H1 (cell line): ENCODE measurements at regions not wholly inside any gene's neighbourhood (a gene's known extent, or its start where the extent isn't known, plus 50 kb on each side); places are given as distances from the start of the nearest gene placed in this dataset.
A peak's percentile ranks its signal among the peaks of the same experiment; 100 is the strongest.

Source experiments
- CTCF ChIA-PET: fragments of 300-600 bp; sonication (Branson Sonifier 250); formaldehyde crosslinking; loops from one replicate; lab custom pipeline; 2021; ENCODE audit not compliant: partially characterized antibody; lab: Charles Lee
- POLR2A ChIA-PET: fragments of 300-600 bp; sonication (Branson Sonifier 250); formaldehyde crosslinking; loops from one replicate; lab custom pipeline; 2021; ENCODE audit warnings: inconsistent platforms; ENCODE audit not compliant: partially characterized antibody; lab: Charles Lee
- DNase-seq, 2 experiments: peaks; one replicate each; pipeline versions ENCODE4 v3.0.0 to v3.0.0-alpha.2; 2010 to 2022; ENCODE audit warnings: low spot score in 2 of 2, low read depth in 1 of 2, mixed read lengths in 1 of 2
- FAIRE-seq: peaks from 2 replicates; lab custom pipeline; 2011; peaks lifted over from hg19 to GRCh38; lab: Jason Lieb, UNC
- H2AFZ ChIP-seq: 2 replicates; pipeline ENCODE4 v1.8.1; 2012; ENCODE audit warnings: low read length, inconsistent platforms
- H2AK5ac ChIP-seq: 2 replicates; pipeline ENCODE4 v1.6.1; 2013; ENCODE audit warnings: low read depth, low read length
- H2BK120ac ChIP-seq: replicated peaks from 2 replicates; pipeline ENCODE3; 2013; ENCODE audit warnings: low read depth, low read length, inconsistent platforms
- H2BK12ac ChIP-seq: 2 replicates; pipeline ENCODE4 v1.6.1; 2013; ENCODE audit warnings: low read depth, low read length
- H2BK15ac ChIP-seq: 2 replicates; pipeline ENCODE4 v1.6.1; 2013; ENCODE audit warnings: low read length
- H2BK20ac ChIP-seq: 2 replicates; pipeline ENCODE4 v1.6.1; 2013; ENCODE audit warnings: low read length
- H2BK5ac ChIP-seq: 2 replicates; pipeline ENCODE4 v1.6.1; 2013; ENCODE audit warnings: low read depth, low read length
- H3K14ac ChIP-seq: 2 replicates; pipeline ENCODE4 v1.6.1; 2013; ENCODE audit warnings: inconsistent platforms; ENCODE audit not compliant: insufficient read length
- H3K18ac ChIP-seq: 2 replicates; pipeline ENCODE4 v1.6.1; 2013; ENCODE audit warnings: low read length; ENCODE audit errors: extremely low read depth
- H3K23ac ChIP-seq: 2 replicates; pipeline ENCODE4 v1.6.1; 2013; ENCODE audit warnings: inconsistent platforms; ENCODE audit not compliant: insufficient read length
- H3K23me2 ChIP-seq: 2 replicates; pipeline ENCODE4 v1.6.1; 2013; ENCODE audit warnings: low read depth, low read length
- H3K27ac ChIP-seq: 2 replicates; pipeline ENCODE4 v1.6.1; 2011; ENCODE audit warnings: low read depth, low read length, inconsistent platforms
- H3K27me3 ChIP-seq, 4 experiments: replicated peaks in 1 of 4; 1 replicate in 1 of 4; 2 replicates in 3 of 4; pipeline versions ENCODE4 v1.6.1 to v1.8.1; 2011 to 2013; ENCODE audit warnings: low read length in 3 of 4, mild to moderate bottlenecking in 3 of 4, inconsistent platforms in 2 of 4, mixed read lengths in 2 of 4, moderate library complexity in 1 of 4; ENCODE audit not compliant: control insufficient read depth in 3 of 4, insufficient read depth in 3 of 4; ENCODE audit errors: extremely low read depth in 1 of 4
- H3K36me3 ChIP-seq, 4 experiments: 2 replicates each; pipeline versions ENCODE4 v1.6.1 to v1.8.1; 2011 to 2013; ENCODE audit warnings: mild to moderate bottlenecking in 4 of 4, low read length in 3 of 4, moderate library complexity in 2 of 4, control low read depth in 1 of 4, inconsistent platforms in 1 of 4; ENCODE audit not compliant: insufficient read depth in 4 of 4, control insufficient read depth in 2 of 4
- H3K4ac ChIP-seq: replicated peaks from 2 replicates; pipeline ENCODE3; 2013; ENCODE audit warnings: low read length, low read depth, mixed read lengths, inconsistent platforms; ENCODE audit not compliant: insufficient read length
- H3K4me1 ChIP-seq, 4 experiments: replicated peaks in 1 of 4; 1 replicate in 1 of 4; 2 replicates in 3 of 4; pipeline versions ENCODE4 v1.6.1 to v1.8.1; 2011 to 2013; ENCODE audit warnings: low read length in 3 of 4, inconsistent platforms in 2 of 4, mixed read lengths in 1 of 4; ENCODE audit not compliant: insufficient read depth in 4 of 4, control insufficient read depth in 3 of 4
- H3K4me2 ChIP-seq, 2 experiments: 2 replicates each; pipeline versions ENCODE4 v1.6.1 to v1.8.1; 2011 to 2013; ENCODE audit warnings: low read depth in 2 of 2, low read length in 2 of 2, control low read depth in 1 of 2, inconsistent platforms in 1 of 2, mild to moderate bottlenecking in 1 of 2; ENCODE audit not compliant: insufficient read depth in 1 of 2
- H3K4me3 ChIP-seq, 4 experiments: fragments of 200-600, 300-600 bp in 1 of 4; sonication (generic), shearing (Covaris generic), sonication (Bioruptor Twin) in 1 of 4; 2 replicates each; pipeline versions ENCODE4 v1.5.1 to v1.8.1; 2011 to 2016; ENCODE audit warnings: low read length in 4 of 4, low read depth in 3 of 4, control low read depth in 2 of 4, inconsistent platforms in 2 of 4, mild to moderate bottlenecking in 2 of 4, mixed read lengths in 1 of 4, moderate library complexity in 1 of 4; ENCODE audit not compliant: insufficient read depth in 2 of 4; ENCODE audit errors: extremely low read depth in 1 of 4
- H3K56ac ChIP-seq: replicated peaks from 2 replicates; pipeline ENCODE3; 2013; ENCODE audit warnings: low read depth, mild to moderate bottlenecking, mixed read lengths, low read length, inconsistent platforms; ENCODE audit not compliant: insufficient read length
- H3K79me1 ChIP-seq: 2 replicates; pipeline ENCODE4 v1.6.1; 2013; ENCODE audit warnings: low read depth, low read length, control low read depth
- H3K79me2 ChIP-seq, 2 experiments: 2 replicates each; pipeline versions ENCODE4 v1.6.1 to v1.8.1; 2012 to 2013; ENCODE audit warnings: low read length in 2 of 2, mild to moderate bottlenecking in 2 of 2, inconsistent platforms in 1 of 2; ENCODE audit not compliant: insufficient read depth in 2 of 2, control insufficient read depth in 1 of 2
- H3K9ac ChIP-seq, 4 experiments: replicated peaks in 1 of 4; 1 replicate in 1 of 4; 2 replicates in 3 of 4; pipeline versions ENCODE4 v1.6.1 to v1.8.1; 2011 to 2013; ENCODE audit warnings: low read depth in 3 of 4, low read length in 3 of 4, control low read depth in 2 of 4, mild to moderate bottlenecking in 2 of 4, moderate library complexity in 2 of 4, inconsistent platforms in 1 of 4; ENCODE audit errors: extremely low read depth in 1 of 4
- H3K9me3 ChIP-seq, 2 experiments: 2 replicates each; pipeline versions ENCODE4 v1.6.1 to v1.8.1; 2012 to 2013; ENCODE audit warnings: mild to moderate bottlenecking in 2 of 2, moderate library complexity in 2 of 2, control low read depth in 1 of 2, inconsistent platforms in 1 of 2, low read depth in 1 of 2, low read length in 1 of 2, mixed read lengths in 1 of 2; ENCODE audit not compliant: insufficient read depth in 2 of 2
- H4K20me1 ChIP-seq, 2 experiments: replicated peaks in 1 of 2; 2 replicates each; pipeline versions ENCODE3 to v1.8.1; 2011 to 2013; ENCODE audit warnings: inconsistent platforms in 2 of 2, low read length in 2 of 2, mild to moderate bottlenecking in 1 of 2; ENCODE audit not compliant: insufficient read depth in 2 of 2, control insufficient read depth in 1 of 2
- H4K5ac ChIP-seq: 2 replicates; pipeline ENCODE4 v1.6.1; 2013; ENCODE audit warnings: low read length, low read depth, mixed read lengths, inconsistent platforms; ENCODE audit not compliant: insufficient read length
- H4K8ac ChIP-seq: 2 replicates; pipeline ENCODE4 v1.8.0; 2013; ENCODE audit warnings: mild to moderate bottlenecking, moderate library complexity, low read length, inconsistent platforms; ENCODE audit not compliant: insufficient read depth; ENCODE audit errors: extremely low read depth
- H4K91ac ChIP-seq: replicated peaks from 2 replicates; pipeline ENCODE3; 2013; ENCODE audit warnings: low read length, mixed read lengths, inconsistent platforms; ENCODE audit not compliant: insufficient read length
- BACH1 ChIP-seq: IDR thresholded peaks from 2 replicates; pipeline ENCODE4 v1.6.1; 2012; ENCODE audit warnings: low read length, improper control_type of control experiment
- JUND ChIP-seq: IDR thresholded peaks from 2 replicates; pipeline ENCODE4 v1.6.1; 2011; ENCODE audit warnings: mild to moderate bottlenecking, improper control_type of control experiment, low read length
- MAFK ChIP-seq: IDR thresholded peaks from 2 replicates; pipeline ENCODE4 v1.6.1; 2012; ENCODE audit warnings: low read depth, mild to moderate bottlenecking, improper control_type of control experiment, low read length
- WGBS, 2 experiments: shearing (Covaris generic) in 1 of 2; methylation state at CpG; one replicate each; pipeline versions ENCODE4 v1.1.6 to v1.1.7; 2013 to 2015; ENCODE audit warnings: low lambda C conversion rate in 2 of 2, mixed read lengths in 2 of 2, inconsistent platforms in 1 of 2, low coverage in 1 of 2, missing lambda C conversion rate in 1 of 2; ENCODE audit not compliant: insufficient replicate concordance in 2 of 2, insufficient coverage in 1 of 2, insufficient read length in 1 of 2; ENCODE audit errors: extremely low coverage in 1 of 2, missing lambda C conversion rate in 1 of 2; 5-methylcytosine and 5-hydroxymethylcytosine counted together

DNA sequence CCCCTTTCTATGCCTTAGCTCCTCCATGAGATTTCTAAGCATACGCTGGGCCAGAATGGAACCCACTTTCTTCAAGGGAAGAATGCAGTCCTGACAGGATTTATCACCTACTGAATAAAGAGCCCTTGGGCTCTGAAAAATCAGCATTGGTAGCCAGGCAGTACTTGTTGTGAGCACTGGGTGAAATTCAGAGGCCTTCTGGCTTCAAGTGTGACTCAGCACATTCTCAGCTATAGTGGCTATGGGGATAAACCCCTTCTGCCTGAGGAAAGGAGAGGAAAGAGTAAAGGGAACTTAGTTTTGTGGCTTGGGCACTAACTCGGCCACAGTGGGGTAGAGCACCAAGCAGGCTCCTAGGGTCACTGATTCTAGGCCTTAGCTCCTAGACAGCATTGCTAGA is 574.8 kb downstream of the JRKL start:
- H3K23me2 ChIP-seq: no peaks in the 10 kb centered on the region; the same call in 1 of the 2 replicates
- H4K5ac ChIP-seq: no peak overlapping the region
- ChIA-PET CTCF (interaction anchor here (1.4 kb wide), 1 partner anchor 24 kb away, joined by 3 read pairs; no protein-coding TSS in a partner anchor), POLR2A (no interaction called here)
- no peak overlapping the region for H2BK15ac ChIP-seq
- no peak overlapping the region for H3K56ac ChIP-seq
- H2BK5ac ChIP-seq: no peak overlapping the region
- DNase-seq (no peak), FAIRE-seq (no peak)
- no peaks in the 10 kb centered on the region for H3K9me3 ChIP-seq
- no peak overlapping the region for H3K18ac ChIP-seq
- H4K20me1 ChIP-seq: no peaks in the 10 kb centered on the region
- H2BK120ac ChIP-seq: no peak overlapping the region
- H3K79me2 ChIP-seq: no peaks in the 10 kb centered on the region
- no peak overlapping the region for H3K4ac ChIP-seq
- H3K4me1 ChIP-seq: no peaks in the 10 kb centered on the region
- H3K9ac ChIP-seq: no peak overlapping the region
- H4K8ac ChIP-seq: no peak overlapping the region
- no peak overlapping the region for H2BK12ac ChIP-seq
- no peak overlapping the region for H2AK5ac ChIP-seq
- 94% methylated on average over 2 of the region's 2 CpGs; no CpG with 5 or more reads in 1 of the 2 experiments for WGBS, 2 experiments
- H3K4me3 ChIP-seq: no peak overlapping the region
- no peak overlapping the region for H3K4me2 ChIP-seq
- peak; percentile 41; the same call in 1 of the 2 replicates for TF ChIP-seq MAFK
- TF ChIP-seq BACH1: peak; percentile 80
- no peak for TF ChIP-seq JUND
- 0 out of 2 replicates have a peak overlapping the region, but pooled peaks have one; percentile 62 for H2AFZ ChIP-seq
- H3K36me3 ChIP-seq: no peaks in the 10 kb centered on the region
- no peak overlapping the region for H2BK20ac ChIP-seq
- no peak overlapping the region for H3K14ac ChIP-seq
- no peak overlapping the region for H3K27ac ChIP-seq
- H3K79me1 ChIP-seq: no peaks in the 10 kb centered on the region
- no peak overlapping the region for H3K23ac ChIP-seq
- no peak overlapping the region for H4K91ac ChIP-seq
- H3K27me3 ChIP-seq: no peaks in the 10 kb centered on the region
